H1 (cell line): ENCODE measurements at regions not wholly inside any gene's neighbourhood (a gene's known extent, or its start where the extent isn't known, plus 50 kb on each side); places are given as distances from the start of the nearest gene placed in this dataset.

Experiments
- CTCF ChIA-PET: fragments of 300-600 bp; sonication (Branson Sonifier 250); formaldehyde crosslinking; loops from one replicate; lab custom pipeline; 2021; ENCODE audit not compliant: partially characterized antibody; lab: Charles Lee
- POLR2A ChIA-PET: fragments of 300-600 bp; sonication (Branson Sonifier 250); formaldehyde crosslinking; loops from one replicate; lab custom pipeline; 2021; ENCODE audit warnings: inconsistent platforms; ENCODE audit not compliant: partially characterized antibody; lab: Charles Lee
- DNase-seq, 2 experiments: peaks; one replicate each; pipeline versions ENCODE4 v3.0.0 to v3.0.0-alpha.2; 2010 to 2022; ENCODE audit warnings: low spot score in 2 of 2, low read depth in 1 of 2, mixed read lengths in 1 of 2
- FAIRE-seq: peaks from 2 replicates; lab custom pipeline; 2011; peaks lifted over from hg19 to GRCh38; lab: Jason Lieb, UNC
- H2AFZ ChIP-seq: 2 replicates; pipeline ENCODE4 v1.8.1; 2012; ENCODE audit warnings: low read length, inconsistent platforms
- H2AK5ac ChIP-seq: 2 replicates; pipeline ENCODE4 v1.6.1; 2013; ENCODE audit warnings: low read depth, low read length
- H2BK120ac ChIP-seq: replicated peaks from 2 replicates; pipeline ENCODE3; 2013; ENCODE audit warnings: low read depth, low read length, inconsistent platforms
- H2BK12ac ChIP-seq: 2 replicates; pipeline ENCODE4 v1.6.1; 2013; ENCODE audit warnings: low read depth, low read length
- H2BK15ac ChIP-seq: 2 replicates; pipeline ENCODE4 v1.6.1; 2013; ENCODE audit warnings: low read length
- H2BK20ac ChIP-seq: 2 replicates; pipeline ENCODE4 v1.6.1; 2013; ENCODE audit warnings: low read length
- H2BK5ac ChIP-seq: 2 replicates; pipeline ENCODE4 v1.6.1; 2013; ENCODE audit warnings: low read depth, low read length
- H3K14ac ChIP-seq: 2 replicates; pipeline ENCODE4 v1.6.1; 2013; ENCODE audit warnings: inconsistent platforms; ENCODE audit not compliant: insufficient read length
- H3K18ac ChIP-seq: 2 replicates; pipeline ENCODE4 v1.6.1; 2013; ENCODE audit warnings: low read length; ENCODE audit errors: extremely low read depth
- H3K23ac ChIP-seq: 2 replicates; pipeline ENCODE4 v1.6.1; 2013; ENCODE audit warnings: inconsistent platforms; ENCODE audit not compliant: insufficient read length
- H3K23me2 ChIP-seq: 2 replicates; pipeline ENCODE4 v1.6.1; 2013; ENCODE audit warnings: low read depth, low read length
- H3K27ac ChIP-seq: 2 replicates; pipeline ENCODE4 v1.6.1; 2011; ENCODE audit warnings: low read depth, low read length, inconsistent platforms
- H3K27me3 ChIP-seq, 4 experiments: replicated peaks in 1 of 4; 1 replicate in 1 of 4; 2 replicates in 3 of 4; pipeline versions ENCODE4 v1.6.1 to v1.8.1; 2011 to 2013; ENCODE audit warnings: low read length in 3 of 4, mild to moderate bottlenecking in 3 of 4, inconsistent platforms in 2 of 4, mixed read lengths in 2 of 4, moderate library complexity in 1 of 4; ENCODE audit not compliant: control insufficient read depth in 3 of 4, insufficient read depth in 3 of 4; ENCODE audit errors: extremely low read depth in 1 of 4
- H3K36me3 ChIP-seq, 4 experiments: 2 replicates each; pipeline versions ENCODE4 v1.6.1 to v1.8.1; 2011 to 2013; ENCODE audit warnings: mild to moderate bottlenecking in 4 of 4, low read length in 3 of 4, moderate library complexity in 2 of 4, control low read depth in 1 of 4, inconsistent platforms in 1 of 4; ENCODE audit not compliant: insufficient read depth in 4 of 4, control insufficient read depth in 2 of 4
- H3K4ac ChIP-seq: replicated peaks from 2 replicates; pipeline ENCODE3; 2013; ENCODE audit warnings: low read length, low read depth, mixed read lengths, inconsistent platforms; ENCODE audit not compliant: insufficient read length
- H3K4me1 ChIP-seq, 4 experiments: replicated peaks in 1 of 4; 1 replicate in 1 of 4; 2 replicates in 3 of 4; pipeline versions ENCODE4 v1.6.1 to v1.8.1; 2011 to 2013; ENCODE audit warnings: low read length in 3 of 4, inconsistent platforms in 2 of 4, mixed read lengths in 1 of 4; ENCODE audit not compliant: insufficient read depth in 4 of 4, control insufficient read depth in 3 of 4
- H3K4me2 ChIP-seq, 2 experiments: 2 replicates each; pipeline versions ENCODE4 v1.6.1 to v1.8.1; 2011 to 2013; ENCODE audit warnings: low read depth in 2 of 2, low read length in 2 of 2, control low read depth in 1 of 2, inconsistent platforms in 1 of 2, mild to moderate bottlenecking in 1 of 2; ENCODE audit not compliant: insufficient read depth in 1 of 2
- H3K4me3 ChIP-seq, 4 experiments: fragments of 200-600, 300-600 bp in 1 of 4; sonication (generic), shearing (Covaris generic), sonication (Bioruptor Twin) in 1 of 4; 2 replicates each; pipeline versions ENCODE4 v1.5.1 to v1.8.1; 2011 to 2016; ENCODE audit warnings: low read length in 4 of 4, low read depth in 3 of 4, control low read depth in 2 of 4, inconsistent platforms in 2 of 4, mild to moderate bottlenecking in 2 of 4, mixed read lengths in 1 of 4, moderate library complexity in 1 of 4; ENCODE audit not compliant: insufficient read depth in 2 of 4; ENCODE audit errors: extremely low read depth in 1 of 4
- H3K56ac ChIP-seq: replicated peaks from 2 replicates; pipeline ENCODE3; 2013; ENCODE audit warnings: low read depth, mild to moderate bottlenecking, mixed read lengths, low read length, inconsistent platforms; ENCODE audit not compliant: insufficient read length
- H3K79me1 ChIP-seq: 2 replicates; pipeline ENCODE4 v1.6.1; 2013; ENCODE audit warnings: low read depth, low read length, control low read depth
- H3K79me2 ChIP-seq, 2 experiments: 2 replicates each; pipeline versions ENCODE4 v1.6.1 to v1.8.1; 2012 to 2013; ENCODE audit warnings: low read length in 2 of 2, mild to moderate bottlenecking in 2 of 2, inconsistent platforms in 1 of 2; ENCODE audit not compliant: insufficient read depth in 2 of 2, control insufficient read depth in 1 of 2
- H3K9ac ChIP-seq, 4 experiments: replicated peaks in 1 of 4; 1 replicate in 1 of 4; 2 replicates in 3 of 4; pipeline versions ENCODE4 v1.6.1 to v1.8.1; 2011 to 2013; ENCODE audit warnings: low read depth in 3 of 4, low read length in 3 of 4, control low read depth in 2 of 4, mild to moderate bottlenecking in 2 of 4, moderate library complexity in 2 of 4, inconsistent platforms in 1 of 4; ENCODE audit errors: extremely low read depth in 1 of 4
- H3K9me3 ChIP-seq, 2 experiments: 2 replicates each; pipeline versions ENCODE4 v1.6.1 to v1.8.1; 2012 to 2013; ENCODE audit warnings: mild to moderate bottlenecking in 2 of 2, moderate library complexity in 2 of 2, control low read depth in 1 of 2, inconsistent platforms in 1 of 2, low read depth in 1 of 2, low read length in 1 of 2, mixed read lengths in 1 of 2; ENCODE audit not compliant: insufficient read depth in 2 of 2
- H4K20me1 ChIP-seq, 2 experiments: replicated peaks in 1 of 2; 2 replicates each; pipeline versions ENCODE3 to v1.8.1; 2011 to 2013; ENCODE audit warnings: inconsistent platforms in 2 of 2, low read length in 2 of 2, mild to moderate bottlenecking in 1 of 2; ENCODE audit not compliant: insufficient read depth in 2 of 2, control insufficient read depth in 1 of 2
- H4K5ac ChIP-seq: 2 replicates; pipeline ENCODE4 v1.6.1; 2013; ENCODE audit warnings: low read length, low read depth, mixed read lengths, inconsistent platforms; ENCODE audit not compliant: insufficient read length
- H4K8ac ChIP-seq: 2 replicates; pipeline ENCODE4 v1.8.0; 2013; ENCODE audit warnings: mild to moderate bottlenecking, moderate library complexity, low read length, inconsistent platforms; ENCODE audit not compliant: insufficient read depth; ENCODE audit errors: extremely low read depth
- H4K91ac ChIP-seq: replicated peaks from 2 replicates; pipeline ENCODE3; 2013; ENCODE audit warnings: low read length, mixed read lengths, inconsistent platforms; ENCODE audit not compliant: insufficient read length
- ATF2 ChIP-seq: IDR thresholded peaks from 2 replicates; pipeline ENCODE4 v1.6.1; 2012; ENCODE audit warnings: low read length, inconsistent platforms
- CBX8 ChIP-seq: fragments of 300-800, 300-1000 bp; sonication (generic); IDR thresholded peaks from 2 replicates; pipeline ENCODE4 v1.7.1; 2016; ENCODE audit warnings: low read depth, low read length, borderline replicate concordance
- CREB1 ChIP-seq: IDR thresholded peaks from 2 replicates; pipeline ENCODE4 v1.6.1; 2012; ENCODE audit warnings: inconsistent platforms
- EGR1 ChIP-seq: IDR thresholded peaks from 2 replicates; pipeline ENCODE4 v1.6.1; 2011; ENCODE audit warnings: low read depth, low read length, borderline replicate concordance
- EP300 ChIP-seq, 2 experiments: IDR thresholded peaks; 1 replicate in 1 of 2; 2 replicates in 1 of 2; pipeline ENCODE4 v1.6.1; 2011 to 2012; ENCODE audit warnings: low read depth in 2 of 2, low read length in 2 of 2, mild to moderate bottlenecking in 2 of 2, borderline replicate concordance in 1 of 2, inconsistent platforms in 1 of 2, moderate library complexity in 1 of 2
- GABPA ChIP-seq: IDR thresholded peaks from 2 replicates; pipeline ENCODE4 v1.6.1; 2011; ENCODE audit warnings: mild to moderate bottlenecking, low read length, moderate library complexity, borderline replicate concordance; ENCODE audit not compliant: insufficient read depth
- GTF2F1 ChIP-seq: IDR thresholded peaks from 2 replicates; pipeline ENCODE4 v1.6.1; 2012; ENCODE audit warnings: low read depth, low read length, improper control_type of control experiment, borderline replicate concordance
- MAX ChIP-seq: IDR thresholded peaks from 2 replicates; pipeline ENCODE4 v1.6.1; 2012; ENCODE audit warnings: inconsistent platforms
- POLR2A ChIP-seq, 2 experiments: IDR thresholded peaks; 1 replicate in 1 of 2; 2 replicates in 1 of 2; pipeline ENCODE4 v1.6.1; 2011; ENCODE audit warnings: low read depth in 2 of 2, low read length in 2 of 2, mild to moderate bottlenecking in 2 of 2; ENCODE audit errors: control extremely low read depth in 1 of 2
- RBBP5 ChIP-seq: IDR thresholded peaks from 2 replicates; pipeline ENCODE4 v1.7.1; 2012; ENCODE audit warnings: low read depth, mild to moderate bottlenecking, inconsistent platforms, low read length, moderate library complexity, borderline replicate concordance
- TAF7 ChIP-seq: optimal IDR thresholded peaks from 2 replicates; pipeline ENCODE3; 2011; ENCODE audit warnings: low read depth, mild to moderate bottlenecking, inconsistent platforms, low read length, moderate library complexity, borderline replicate concordance
- ZNF274 ChIP-seq: IDR thresholded peaks from 2 replicates; pipeline ENCODE4 v1.7.0; 2012; ENCODE audit warnings: low read length, borderline replicate concordance; ENCODE audit errors: extremely low read depth
- WGBS, 2 experiments: shearing (Covaris generic) in 1 of 2; methylation state at CpG; one replicate each; pipeline versions ENCODE4 v1.1.6 to v1.1.7; 2013 to 2015; ENCODE audit warnings: low lambda C conversion rate in 2 of 2, mixed read lengths in 2 of 2, inconsistent platforms in 1 of 2, low coverage in 1 of 2, missing lambda C conversion rate in 1 of 2; ENCODE audit not compliant: insufficient replicate concordance in 2 of 2, insufficient coverage in 1 of 2, insufficient read length in 1 of 2; ENCODE audit errors: extremely low coverage in 1 of 2, missing lambda C conversion rate in 1 of 2; 5-methylcytosine and 5-hydroxymethylcytosine counted together

- Histone ChIP-seq H3K27ac (no peak overlapping the region), H2BK15ac (no peak overlapping the region), H3K79me1 (no peaks in the 10 kb centered on the region), H3K79me2 (no peaks in the 10 kb centered on the region), H2BK120ac (no peak overlapping the region), H3K27me3 (no peaks in the 10 kb centered on the region), H3K9me3 (no peaks in the 10 kb centered on the region), H3K56ac (no peak overlapping the region), H4K5ac (no peak overlapping the region), H3K23me2 (no peaks in the 10 kb centered on the region), H2BK5ac (no peak overlapping the region), H3K36me3 (no peaks in the 10 kb centered on the region), H3K4me1 (0 out of 7 replicates have a peak, but pooled peaks cover 0 to 2% (median 0%) of the 10 kb centered on the region in 4 experiments), H2AFZ (no peak overlapping the region), H4K20me1 (no peaks in the 10 kb centered on the region), H4K91ac (no peak overlapping the region), H3K4me2 (no peak overlapping the region), H3K4me3 (no peak overlapping the region), H3K14ac (no peak overlapping the region), H4K8ac (no peak overlapping the region), H3K23ac (no peak overlapping the region), H2BK12ac (no peak overlapping the region), H3K4ac (no peak overlapping the region), H3K18ac (no peak overlapping the region), H2AK5ac (no peak overlapping the region), H3K9ac (no peak overlapping the region), H2BK20ac (no peak overlapping the region)
- no peak for FAIRE-seq
- ChIA-PET POLR2A (no interaction called here), CTCF (interaction anchor here (0.7 to 1.6 kb wide), 4 partner anchors 12 to 306 kb away, joined by 3 to 7 read pairs (median 4); no protein-coding TSS in a partner anchor)
- no peak for DNase-seq
- 93% methylated on average over 2 of the region's 2 CpGs; no CpG with 5 or more reads in 1 of the 2 experiments for WGBS, 2 experiments
- TF ChIP-seq ATF2, result no peak
- no peak for TF ChIP-seq CREB1
- no peak for TF ChIP-seq MAX
- TF ChIP-seq ZNF274, result no peak
- no peak for TF ChIP-seq RBBP5
- TF ChIP-seq POLR2A (IDR thresholded peaks at IDR 0.05; ENCODE audit: control extremely low read depth in 1 of 2, low read depth in 2 of 2, low read length in 2 of 2), result no peak
- no peak for TF ChIP-seq GABPA
- TF ChIP-seq GTF2F1, result no peak
- TF ChIP-seq EP300 (IDR thresholded peaks at IDR 0.05; ENCODE audit: borderline replicate concordance in 1 of 2, low read depth in 2 of 2, low read length in 2 of 2), result no peak
- TF ChIP-seq CBX8, result no peak
- TF ChIP-seq TAF7, result no peak
- no peak for TF ChIP-seq EGR1
Measured at GRCh38 chr1:30402031-30402430, 321.4 kb downstream of the MATN1 start.
